ENCODE measurements at regions not wholly inside any gene's neighbourhood (a gene's known extent, or its start where the extent isn't known, plus 50 kb on each side); places are given as distances from the start of the nearest gene placed in this dataset.

DNA sequence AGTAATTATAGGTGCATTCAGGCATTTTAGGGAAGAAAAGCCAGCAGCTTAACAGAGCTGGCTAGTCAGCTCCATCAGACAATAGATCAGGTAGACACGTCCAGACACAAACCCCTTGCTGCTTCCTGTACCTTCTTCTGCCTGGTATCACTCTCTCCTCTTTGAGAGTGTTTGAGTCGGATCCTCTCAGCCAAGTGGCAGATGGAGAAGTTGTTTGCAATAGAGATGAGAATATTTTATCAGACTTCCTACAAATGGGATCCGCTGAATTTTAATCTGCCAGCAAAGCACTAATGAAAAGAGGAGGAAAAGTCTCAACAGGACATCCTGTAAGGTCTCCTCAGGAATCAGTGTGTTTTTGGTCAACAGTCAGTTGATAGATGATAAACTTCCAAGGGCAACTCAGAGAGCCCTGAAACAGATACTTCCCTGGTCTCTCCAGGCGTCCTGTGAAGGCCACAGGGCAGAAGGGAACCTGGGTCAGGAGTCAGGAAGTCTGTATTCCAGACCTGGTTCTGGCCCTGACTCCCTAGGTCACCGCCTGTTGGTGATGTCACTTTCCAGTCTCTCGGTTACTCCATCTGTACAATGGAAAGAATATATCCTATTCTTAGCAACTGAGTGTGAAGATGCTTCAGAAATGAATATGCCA, 62.1 kb upstream of the PROX1 start:
- no peak overlapping the region for H3K27ac ChIP-seq (ENCODE audit: low read depth in 2 of 2, low read length in 1 of 2)
- H3K4me1 ChIP-seq (ENCODE audit: control insufficient read depth in 1 of 2, insufficient read depth in 2 of 2, low read depth in 1 of 2, low read length in 1 of 2) = peaks cover 0 to 2% of the 10 kb centered on the region in 2 experiments; a peak in 1 of 4 replicates
- TF ChIP-seq, protein P1, sequence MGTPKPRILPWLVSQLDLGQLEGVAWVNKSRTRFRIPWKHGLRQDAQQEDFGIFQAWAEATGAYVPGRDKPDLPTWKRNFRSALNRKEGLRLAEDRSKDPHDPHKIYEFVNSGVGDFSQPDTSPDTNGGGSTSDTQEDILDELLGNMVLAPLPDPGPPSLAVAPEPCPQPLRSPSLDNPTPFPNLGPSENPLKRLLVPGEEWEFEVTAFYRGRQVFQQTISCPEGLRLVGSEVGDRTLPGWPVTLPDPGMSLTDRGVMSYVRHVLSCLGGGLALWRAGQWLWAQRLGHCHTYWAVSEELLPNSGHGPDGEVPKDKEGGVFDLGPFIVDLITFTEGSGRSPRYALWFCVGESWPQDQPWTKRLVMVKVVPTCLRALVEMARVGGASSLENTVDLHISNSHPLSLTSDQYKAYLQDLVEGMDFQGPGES (IDR thresholded peaks at IDR 0.05; ENCODE audit: low read depth, low read length) = no peak
- TF ChIP-seq, protein P2, sequence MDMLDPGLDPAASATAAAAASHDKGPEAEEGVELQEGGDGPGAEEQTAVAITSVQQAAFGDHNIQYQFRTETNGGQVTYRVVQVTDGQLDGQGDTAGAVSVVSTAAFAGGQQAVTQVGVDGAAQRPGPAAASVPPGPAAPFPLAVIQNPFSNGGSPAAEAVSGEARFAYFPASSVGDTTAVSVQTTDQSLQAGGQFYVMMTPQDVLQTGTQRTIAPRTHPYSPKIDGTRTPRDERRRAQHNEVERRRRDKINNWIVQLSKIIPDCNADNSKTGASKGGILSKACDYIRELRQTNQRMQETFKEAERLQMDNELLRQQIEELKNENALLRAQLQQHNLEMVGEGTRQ (IDR thresholded peaks at IDR 0.05; ENCODE audit: borderline replicate concordance, low read depth, low read length) = no peak
- TF ChIP-seq JUND (IDR thresholded peaks at IDR 0.05) = no peak
- TF ChIP-seq RXRA (IDR thresholded peaks at IDR 0.05; ENCODE audit: borderline replicate concordance, low read depth) = no peak
- no peak for TF ChIP-seq MEF2A (IDR thresholded peaks at IDR 0.05; ENCODE audit: borderline replicate concordance, low read depth)
- TF ChIP-seq EP300 (IDR thresholded peaks at IDR 0.05; ENCODE audit: borderline replicate concordance in 1 of 2, low read depth in 1 of 2, low read length in 1 of 2) = no peak
- no peak for TF ChIP-seq SIN3A (IDR thresholded peaks at IDR 0.05; ENCODE audit: borderline replicate concordance, low read depth, low read length)
- no peak for TF ChIP-seq TAF1 (IDR thresholded peaks at IDR 0.05; ENCODE audit: borderline replicate concordance, low read depth, low read length)
- TF ChIP-seq, protein P3, sequence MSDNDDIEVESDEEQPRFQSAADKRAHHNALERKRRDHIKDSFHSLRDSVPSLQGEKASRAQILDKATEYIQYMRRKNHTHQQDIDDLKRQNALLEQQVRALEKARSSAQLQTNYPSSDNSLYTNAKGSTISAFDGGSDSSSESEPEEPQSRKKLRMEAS (IDR thresholded peaks at IDR 0.05; ENCODE audit: low read depth) = no peak
- no peak for TF ChIP-seq RCOR1 (IDR thresholded peaks at IDR 0.05; ENCODE audit: low read length)
- TF ChIP-seq FOXJ3 (CRISPR knock-in tag; IDR thresholded peaks at IDR 0.05) = no peak
- TF ChIP-seq MXI1 (IDR thresholded peaks at IDR 0.05; ENCODE audit: low read depth, low read length) = no peak
- TF ChIP-seq GATA2 (CRISPR knock-in tag; IDR thresholded peaks at IDR 0.05) = no peak
- no peak for TF ChIP-seq RAD21 (IDR thresholded peaks at IDR 0.05; ENCODE audit: low read length)
- TF ChIP-seq, protein P4, sequence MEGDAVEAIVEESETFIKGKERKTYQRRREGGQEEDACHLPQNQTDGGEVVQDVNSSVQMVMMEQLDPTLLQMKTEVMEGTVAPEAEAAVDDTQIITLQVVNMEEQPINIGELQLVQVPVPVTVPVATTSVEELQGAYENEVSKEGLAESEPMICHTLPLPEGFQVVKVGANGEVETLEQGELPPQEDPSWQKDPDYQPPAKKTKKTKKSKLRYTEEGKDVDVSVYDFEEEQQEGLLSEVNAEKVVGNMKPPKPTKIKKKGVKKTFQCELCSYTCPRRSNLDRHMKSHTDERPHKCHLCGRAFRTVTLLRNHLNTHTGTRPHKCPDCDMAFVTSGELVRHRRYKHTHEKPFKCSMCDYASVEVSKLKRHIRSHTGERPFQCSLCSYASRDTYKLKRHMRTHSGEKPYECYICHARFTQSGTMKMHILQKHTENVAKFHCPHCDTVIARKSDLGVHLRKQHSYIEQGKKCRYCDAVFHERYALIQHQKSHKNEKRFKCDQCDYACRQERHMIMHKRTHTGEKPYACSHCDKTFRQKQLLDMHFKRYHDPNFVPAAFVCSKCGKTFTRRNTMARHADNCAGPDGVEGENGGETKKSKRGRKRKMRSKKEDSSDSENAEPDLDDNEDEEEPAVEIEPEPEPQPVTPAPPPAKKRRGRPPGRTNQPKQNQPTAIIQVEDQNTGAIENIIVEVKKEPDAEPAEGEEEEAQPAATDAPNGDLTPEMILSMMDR (IDR thresholded peaks at IDR 0.05) = no peak
- TF ChIP-seq, protein P5, sequence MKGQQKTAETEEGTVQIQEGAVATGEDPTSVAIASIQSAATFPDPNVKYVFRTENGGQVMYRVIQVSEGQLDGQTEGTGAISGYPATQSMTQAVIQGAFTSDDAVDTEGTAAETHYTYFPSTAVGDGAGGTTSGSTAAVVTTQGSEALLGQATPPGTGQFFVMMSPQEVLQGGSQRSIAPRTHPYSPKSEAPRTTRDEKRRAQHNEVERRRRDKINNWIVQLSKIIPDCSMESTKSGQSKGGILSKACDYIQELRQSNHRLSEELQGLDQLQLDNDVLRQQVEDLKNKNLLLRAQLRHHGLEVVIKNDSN (IDR thresholded peaks at IDR 0.05; ENCODE audit: borderline replicate concordance, low read depth) = no peak
- no peak for TF ChIP-seq NRF1 (IDR thresholded peaks at IDR 0.05; ENCODE audit: low read depth, low read length)
- no peak for DNase-seq
- no peaks in the 10 kb centered on the region for H3K36me3 ChIP-seq (replicated peaks in 1 of 2; ENCODE audit: control insufficient read depth in 1 of 2, insufficient read depth in 2 of 2, low read length in 1 of 2)
- H3K27me3 ChIP-seq (ENCODE audit: insufficient read depth) = no peaks in the 10 kb centered on the region
- H3K79me2 ChIP-seq (ENCODE audit: insufficient read depth) = no peaks in the 10 kb centered on the region
- H3K4me2 ChIP-seq = no peak overlapping the region
- 25% methylated on average over 6 of the region's 6 CpGs for WGBS (ENCODE audit: low lambda C conversion rate)
- H3K9me2 ChIP-seq = no peaks in the 10 kb centered on the region
- ChIA-PET POLR2A (no interaction called here), CTCF (no interaction called here)
- H3F3A ChIP-seq (replicated peaks; ENCODE audit: insufficient read depth) = no peaks in the 10 kb centered on the region
- H3K9ac ChIP-seq = no peak overlapping the region
- no peaks in the 10 kb centered on the region for H3K9me3 ChIP-seq
- no peak overlapping the region for H2AFZ ChIP-seq (ENCODE audit: low read depth)
- no peak overlapping the region for H3K4me3 ChIP-seq (ENCODE audit: low read depth in 2 of 2, low read length in 1 of 2)
- no peaks in the 10 kb centered on the region for H4K20me1 ChIP-seq (ENCODE audit: insufficient read depth)

Data from SK-N-SH (cell line).